GM19023 (cell line): ENCODE measurements at regions not wholly inside any gene's neighbourhood (a gene's known extent, or its start where the extent isn't known, plus 50 kb on each side); places are given as distances from the start of the nearest gene placed in this dataset.

ENCODE experiments used
- ATAC-seq: cut with Tn5 transposase; IDR thresholded peaks from one replicate; pipeline ENCODE4 v1.9.1; 2021; ENCODE audit warnings: mild to moderate bottlenecking, moderate library complexity; ENCODE audit not compliant: unreplicated experiment

DNA sequence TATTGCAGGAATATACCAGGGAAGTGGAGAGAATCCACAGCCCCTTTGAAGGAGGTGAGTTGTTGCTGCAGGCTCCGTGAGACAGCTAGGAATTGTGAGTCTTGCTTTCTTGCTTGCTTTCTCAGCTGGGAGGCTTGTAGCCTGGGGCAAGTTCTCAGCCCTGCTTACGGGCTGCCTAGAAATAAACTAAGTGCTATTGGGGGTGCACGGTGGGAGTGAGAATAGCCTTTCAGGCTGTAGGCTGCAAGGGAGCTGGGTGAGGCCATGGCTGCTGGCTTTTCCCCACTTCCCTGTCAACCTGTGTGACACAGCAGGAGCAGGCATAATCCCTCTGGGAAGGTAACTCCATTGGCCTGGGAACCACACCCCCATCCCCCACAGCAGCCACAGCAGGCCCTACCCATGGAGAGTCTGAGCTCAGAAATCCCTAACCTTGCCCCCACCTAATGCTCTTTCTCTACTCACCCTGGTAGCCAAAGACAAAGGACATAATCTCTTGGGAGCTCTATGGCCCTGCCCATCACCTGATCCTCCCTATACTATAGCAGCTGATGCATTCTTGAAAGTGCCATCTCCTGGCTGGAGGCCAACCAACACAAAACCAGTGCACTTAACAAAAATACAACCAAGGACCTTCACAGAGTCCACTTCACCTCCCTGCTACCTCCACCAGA, 113.0 kb downstream of the MMRN1 start:
- ATAC-seq = no peak

DNA sequence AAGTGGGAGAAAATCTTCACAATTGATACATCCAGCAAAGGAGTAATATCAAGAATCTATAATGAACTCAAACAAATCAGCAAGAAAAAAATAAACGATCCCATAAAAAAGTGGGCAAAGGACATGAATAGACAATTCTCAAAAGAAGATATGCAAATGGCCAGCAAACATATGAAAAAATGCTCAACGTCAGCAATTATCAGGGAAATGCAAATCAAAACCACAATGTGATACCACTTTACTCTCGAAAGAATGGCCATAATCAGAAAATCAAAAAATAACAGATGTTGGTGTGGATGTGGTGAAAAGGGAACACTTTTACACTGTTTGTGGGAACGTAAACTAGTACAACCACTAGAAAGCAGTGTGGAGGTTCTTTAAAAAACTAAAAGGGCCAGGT, 114.3 kb upstream of the CCSER1 start:
- ATAC-seq = no peak

DNA sequence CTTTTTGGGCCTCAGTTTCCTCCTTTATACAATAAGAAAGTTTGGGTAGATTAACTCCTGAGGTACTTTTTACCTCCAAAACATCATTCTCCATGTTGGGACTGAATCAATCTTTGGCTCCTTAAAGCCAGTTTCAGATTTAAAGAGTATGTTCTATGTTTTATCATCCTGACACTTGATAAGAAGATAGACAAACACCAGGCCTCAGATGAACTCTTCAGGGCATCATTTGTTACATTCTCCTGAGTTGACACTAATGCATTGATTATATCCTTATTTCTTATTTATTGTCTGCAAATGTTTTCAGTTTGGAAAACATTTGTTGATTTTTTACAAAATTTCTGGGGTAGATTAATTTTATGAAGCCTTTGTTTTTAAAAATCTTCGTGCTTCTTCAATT, 102.7 kb upstream of the CCSER1 start:
- ATAC-seq = no peak

DNA sequence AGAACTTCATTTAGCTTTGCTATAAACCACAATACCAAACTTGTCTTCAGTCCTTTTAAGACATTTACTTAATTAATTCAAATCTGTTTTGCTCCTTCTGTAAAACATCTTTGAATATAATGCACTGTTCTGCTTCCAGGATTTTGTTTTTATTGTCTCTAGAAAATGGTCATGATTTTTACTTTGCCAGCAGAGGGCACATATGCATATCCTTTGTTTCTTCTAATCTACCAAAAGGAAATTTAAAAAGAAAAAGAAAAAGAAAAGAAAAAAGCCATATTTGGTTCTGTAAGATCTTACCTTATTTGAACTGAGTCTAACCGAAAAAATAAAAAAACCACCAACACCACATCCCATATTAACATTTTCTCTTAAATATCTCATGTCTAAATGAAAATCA, 101.9 kb upstream of the CCSER1 start:
- ATAC-seq = no peak

DNA sequence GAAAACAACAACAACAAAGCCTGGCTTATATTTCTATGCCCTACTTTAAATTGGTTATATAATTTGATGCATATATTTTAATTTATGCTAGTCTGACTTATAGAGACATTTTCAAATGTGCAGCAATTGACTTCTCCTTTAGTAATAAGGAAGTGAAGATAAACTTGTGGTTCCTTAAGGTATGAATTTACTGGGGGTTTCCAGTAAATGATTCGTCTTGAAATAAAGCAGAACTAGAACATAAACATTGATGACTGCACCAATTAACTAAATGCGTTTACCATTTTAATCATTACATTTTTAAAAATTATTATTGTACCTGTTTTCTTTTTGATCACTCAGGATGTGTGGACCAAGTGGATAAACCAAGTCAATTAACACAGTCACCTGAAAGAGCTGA, 99.6 kb upstream of the CCSER1 start:
- ATAC-seq = peak; percentile 88

DNA sequence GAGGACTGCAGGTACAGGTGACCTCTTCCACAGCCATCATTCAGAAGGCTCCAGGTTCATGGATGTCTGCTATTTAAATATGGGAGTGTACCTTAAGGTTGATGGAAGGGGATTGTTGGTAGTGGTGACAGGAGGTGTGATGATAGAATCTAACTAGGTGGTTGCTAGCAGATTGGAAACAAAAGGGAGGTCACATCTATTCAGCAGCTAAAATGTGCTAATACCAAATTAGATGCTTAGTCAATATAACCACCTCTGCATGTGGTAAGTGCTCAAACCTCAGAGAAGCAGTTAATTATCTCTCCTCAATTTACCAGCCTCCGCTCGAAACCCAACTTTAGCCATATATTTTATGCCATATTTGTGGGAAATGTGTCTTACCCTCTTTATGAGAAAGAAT, 98.7 kb upstream of the CCSER1 start:
- no peak for ATAC-seq

DNA sequence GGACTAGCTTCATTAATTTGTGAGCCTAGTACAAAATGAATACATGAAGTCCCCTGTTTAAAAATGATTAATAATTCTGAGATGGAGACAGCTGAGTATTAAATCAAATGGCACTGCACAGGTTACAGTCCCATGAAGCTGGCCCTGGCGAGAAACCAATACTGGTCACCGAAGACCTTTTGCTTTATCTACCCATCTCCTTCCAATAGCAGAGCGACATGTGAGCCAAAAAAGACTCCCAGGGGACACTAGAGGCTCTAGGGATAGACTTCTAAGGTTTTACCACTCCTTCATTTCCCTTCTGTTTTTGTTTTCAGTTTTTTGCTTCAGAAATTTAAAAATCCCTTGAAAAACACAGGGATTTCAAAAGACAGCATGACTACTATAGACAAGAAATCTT, 97.0 kb upstream of the CCSER1 start:
- no peak for ATAC-seq

DNA sequence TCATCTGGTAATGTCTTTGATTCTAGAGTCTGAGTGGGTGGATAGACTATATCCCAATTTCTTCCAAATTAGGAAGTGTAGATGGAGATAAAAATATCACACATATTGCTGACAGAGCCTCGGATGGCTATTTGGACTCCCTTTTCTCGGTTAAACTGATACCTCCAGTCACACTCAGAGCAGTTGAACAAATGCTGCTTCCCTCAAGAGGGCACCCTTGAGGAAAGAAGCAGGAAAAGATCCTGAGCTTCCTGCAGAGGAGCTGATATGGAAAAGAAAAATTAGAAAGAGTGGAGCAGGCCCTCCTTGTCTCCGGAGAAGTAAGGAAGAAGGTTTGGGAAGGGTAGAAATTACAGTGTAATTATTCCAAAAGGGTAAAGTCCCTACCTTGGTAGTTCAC, 96.2 kb upstream of the CCSER1 start:
- no peak for ATAC-seq

GRCh38 chr4:90039122-90039521, 88.1 kb upstream of the CCSER1 start:
- no peak for ATAC-seq

DNA sequence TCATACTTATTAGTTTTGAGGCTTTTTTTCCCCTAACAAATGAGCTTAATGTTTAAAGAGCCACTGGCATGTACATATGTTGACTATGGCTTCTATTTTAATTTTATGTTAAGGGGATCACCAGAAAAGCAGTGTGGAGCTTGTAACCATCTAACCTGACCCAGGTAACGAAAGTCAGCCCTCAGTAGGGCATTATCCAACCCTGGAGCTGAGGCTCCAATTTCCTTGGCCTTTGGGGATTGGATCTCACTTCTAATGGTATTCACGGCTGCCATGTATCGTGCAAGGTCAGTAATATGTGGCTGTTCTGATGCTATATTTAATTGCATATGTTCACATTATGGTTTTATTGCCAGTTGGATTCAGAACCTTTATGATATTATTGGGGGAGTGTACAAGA, 75.2 kb upstream of the CCSER1 start:
- no peak for ATAC-seq

DNA sequence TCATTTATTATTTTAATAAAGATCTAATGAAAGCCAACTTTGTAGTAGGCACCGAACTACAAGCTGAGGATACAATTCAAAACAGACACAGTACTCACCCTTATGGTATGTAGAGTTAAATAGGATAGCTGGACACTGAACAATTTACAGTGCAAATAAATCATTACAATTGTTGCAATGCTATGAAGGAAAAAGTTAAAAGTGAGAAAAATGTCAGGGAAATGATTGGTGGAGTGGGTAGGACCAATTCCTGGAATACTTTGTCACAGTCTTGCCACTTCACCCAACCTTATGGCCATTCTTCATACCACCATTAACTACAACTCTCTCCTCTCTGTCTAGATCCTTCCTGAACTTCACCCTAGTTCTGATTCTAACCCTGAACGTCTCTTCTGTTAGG, 70.1 kb upstream of the CCSER1 start:
- no peak for ATAC-seq

- no peak for ATAC-seq
These were observed 67.2 kb upstream of the CCSER1 start for GRCh38 chr4:90060039-90060438.

- ATAC-seq = no peak
These were observed 65.3 kb upstream of the CCSER1 start for GRCh38 chr4:90061881-90062280.

GRCh38 chr4:90064196-90064595, 63.0 kb upstream of the CCSER1 start:
- no peak for ATAC-seq

DNA sequence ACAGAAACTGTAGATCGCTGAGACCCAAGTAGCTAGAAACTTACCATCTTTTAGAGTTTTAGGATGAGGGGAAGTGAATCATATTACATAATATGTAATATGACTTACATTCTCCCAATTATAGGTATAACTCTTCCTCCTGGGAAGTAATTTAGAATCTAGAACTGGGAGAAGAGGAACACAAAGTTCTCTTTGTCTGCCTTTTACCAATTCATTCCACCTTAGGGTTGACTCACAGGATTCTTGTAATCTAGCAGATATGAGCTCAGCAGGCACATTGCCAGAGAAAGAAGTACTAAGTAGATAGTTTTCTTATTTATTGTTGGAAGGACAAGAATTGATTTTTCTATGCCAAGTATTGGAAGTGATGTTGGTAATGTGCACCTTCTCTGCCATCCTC, 58.0 kb upstream of the CCSER1 start:
- ATAC-seq = no peak

DNA sequence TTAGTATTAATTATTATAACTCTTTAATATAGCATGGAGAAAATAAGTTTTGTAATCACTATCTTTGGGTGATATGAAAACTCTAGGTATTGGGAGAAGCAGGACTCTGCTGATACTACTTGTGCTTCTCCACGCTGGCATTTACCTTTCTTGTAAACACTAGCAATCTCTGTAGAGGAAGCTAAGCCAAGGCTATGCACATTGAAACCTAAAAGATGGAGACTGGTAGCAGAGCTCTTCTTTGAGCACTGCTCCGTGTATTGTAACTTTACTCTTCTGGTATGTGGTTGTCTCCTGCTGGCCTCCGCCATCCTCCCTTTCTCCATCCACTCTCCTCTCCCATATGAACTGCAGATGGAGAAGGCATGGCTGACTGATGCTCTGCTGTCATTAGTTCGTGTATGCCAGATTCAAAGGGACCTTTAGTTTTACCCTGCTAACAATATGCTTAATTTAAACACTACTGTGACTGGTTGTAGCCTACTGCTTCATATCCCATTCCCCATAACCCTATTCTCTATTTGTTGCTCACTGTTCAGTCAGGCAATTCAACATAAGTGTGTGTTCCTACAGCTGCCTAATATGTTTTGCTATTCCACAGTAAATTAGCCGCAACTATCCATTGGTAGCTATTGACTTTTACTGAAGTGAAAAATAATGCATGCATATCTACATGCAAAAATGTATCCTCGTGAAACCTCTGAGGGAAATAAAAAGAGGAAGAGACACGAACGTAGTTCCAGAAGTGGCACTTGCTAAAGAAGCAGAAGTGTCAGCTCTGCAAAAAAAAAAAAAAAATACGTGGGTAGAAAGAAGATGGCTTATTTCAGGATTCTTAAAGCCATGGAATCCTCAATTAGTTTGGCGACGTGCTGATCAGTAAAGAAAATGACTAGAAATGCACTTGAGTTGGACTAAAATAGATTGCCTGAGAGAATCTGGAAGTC, 55.6 kb upstream of the CCSER1 start:
- no peak for ATAC-seq

GRCh38 chr4:90074322-90074886, 52.8 kb upstream of the CCSER1 start:
- ATAC-seq = no peak
